Endodermal cell (in vitro differentiated cells): ENCODE measurements at regions not wholly inside any gene's neighbourhood (a gene's known extent, or its start where the extent isn't known, plus 50 kb on each side); places are given as distances from the start of the nearest gene placed in this dataset.
"Not testable (repeated sequence)": the region's sequence is repeated elsewhere in the genome, so short reads cannot be mapped to it uniquely, and the experiment has no call there.

Source experiments
- DNase-seq: peaks from one replicate; pipeline ENCODE4 v3.0.0-alpha.2; 2017
- H3K27ac ChIP-seq: 2 replicates; pipeline ENCODE4 v1.5.1; 2013; ENCODE audit warnings: mild to moderate bottlenecking, low read depth, low read length, moderate library complexity
- H3K27me3 ChIP-seq: 2 replicates; pipeline ENCODE4 v1.6.1; 2013; ENCODE audit warnings: mild to moderate bottlenecking, low read length, moderate library complexity; ENCODE audit not compliant: insufficient read depth, control insufficient read depth, poor library complexity, severe bottlenecking
- H3K36me3 ChIP-seq: 2 replicates; pipeline ENCODE4 v1.7.0; 2013; ENCODE audit warnings: mild to moderate bottlenecking, low read length, moderate library complexity; ENCODE audit not compliant: control insufficient read depth, insufficient read depth
- H3K4me1 ChIP-seq: one replicate; pipeline ENCODE4 v1.7.0; 2013; ENCODE audit warnings: low read length; ENCODE audit not compliant: control insufficient read depth, insufficient read depth
- H3K4me3 ChIP-seq: 2 replicates; pipeline ENCODE4 v1.5.1; 2013; ENCODE audit warnings: mild to moderate bottlenecking, low read length, moderate library complexity
- H3K9ac ChIP-seq: 2 replicates; pipeline ENCODE4 v1.6.1; 2013; ENCODE audit warnings: mild to moderate bottlenecking, low read length, moderate library complexity; ENCODE audit not compliant: poor library complexity, severe bottlenecking; ENCODE audit errors: extremely low read depth
- H3K9me3 ChIP-seq: 2 replicates; pipeline ENCODE4 v1.6.1; 2013; ENCODE audit warnings: mild to moderate bottlenecking, low read length, moderate library complexity; ENCODE audit not compliant: control insufficient read depth
- H3K27ac Mint-ChIP-seq: 2 replicates; pipeline ENCODE4 v1.8.0; 2020; ENCODE audit warnings: mixed read lengths
- H3K27me3 Mint-ChIP-seq: 2 replicates; pipeline ENCODE4 v1.8.0; 2021; ENCODE audit warnings: mild to moderate bottlenecking, mixed read lengths; ENCODE audit not compliant: insufficient read depth
- H3K36me3 Mint-ChIP-seq: 2 replicates; pipeline ENCODE4 v1.8.0; 2020; ENCODE audit warnings: low read depth, mixed read lengths
- H3K4me1 Mint-ChIP-seq: 2 replicates; pipeline ENCODE4 v1.8.0; 2020; ENCODE audit warnings: mixed read lengths
- H3K4me3 Mint-ChIP-seq: 2 replicates; pipeline ENCODE4 v1.8.0; 2020; ENCODE audit warnings: mild to moderate bottlenecking, moderate library complexity, mixed read lengths
- H3K9me3 Mint-ChIP-seq: 2 replicates; pipeline ENCODE4 v1.8.0; 2020; ENCODE audit warnings: mild to moderate bottlenecking, mixed read lengths
- CTCF ChIP-seq: fragments of 200-600 bp; sonication (generic); conservative IDR thresholded peaks from 2 replicates; pipeline ENCODE4 v1.5.0; 2021; ENCODE audit warnings: antibody characterized with exemption, mild to moderate bottlenecking
- WGBS, 2 experiments: methylation state at CpG; one replicate each; pipeline versions ENCODE4 v1.1.5 to v1.1.7; 2013; ENCODE audit warnings: missing lambda C conversion rate in 2 of 2, mixed read lengths in 1 of 2; ENCODE audit not compliant: insufficient coverage in 1 of 2, insufficient read length in 1 of 2; 5-methylcytosine and 5-hydroxymethylcytosine counted together

DNA sequence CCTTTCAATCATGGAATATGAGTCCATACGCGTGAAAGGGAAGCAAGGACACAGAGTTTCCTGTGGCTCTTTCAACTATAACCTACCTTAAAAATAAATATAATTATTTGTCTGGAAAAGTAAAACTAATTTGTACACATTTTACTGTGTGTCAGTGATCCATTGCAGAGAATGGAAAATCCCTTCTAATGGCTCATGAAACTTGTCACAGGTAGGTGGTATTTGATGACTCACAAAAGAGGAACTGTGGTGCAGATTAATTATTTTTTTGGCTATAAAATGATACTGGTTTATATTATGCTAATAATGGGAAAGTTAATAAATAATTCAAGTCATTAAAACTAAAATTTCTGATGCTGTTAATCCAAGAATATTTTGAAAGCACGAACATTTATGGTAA is 792.2 kb downstream of the METTL15 start:
- H3K9me3 Mint-ChIP-seq = no peaks in the 10 kb centered on the region
- no peaks in the 10 kb centered on the region for H3K27me3 Mint-ChIP-seq
- Histone ChIP-seq H3K4me1 (no peaks in the 10 kb centered on the region), H3K36me3 (no peaks in the 10 kb centered on the region), H3K9me3 (no peaks in the 10 kb centered on the region), H3K9ac (no peak overlapping the region), H3K27me3 (no peaks in the 10 kb centered on the region), H3K4me3 (no peak overlapping the region), H3K27ac (no peak overlapping the region)
- TF ChIP-seq CTCF = no peak
- no peak overlapping the region for H3K27ac Mint-ChIP-seq
- WGBS, 2 experiments = 29 to 83% methylated on average over 1 of the region's 3 CpGs
- H3K36me3 Mint-ChIP-seq = no peaks in the 10 kb centered on the region
- H3K4me3 Mint-ChIP-seq = no peak overlapping the region
- DNase-seq = no peak
- H3K4me1 Mint-ChIP-seq = no peaks in the 10 kb centered on the region

DNA sequence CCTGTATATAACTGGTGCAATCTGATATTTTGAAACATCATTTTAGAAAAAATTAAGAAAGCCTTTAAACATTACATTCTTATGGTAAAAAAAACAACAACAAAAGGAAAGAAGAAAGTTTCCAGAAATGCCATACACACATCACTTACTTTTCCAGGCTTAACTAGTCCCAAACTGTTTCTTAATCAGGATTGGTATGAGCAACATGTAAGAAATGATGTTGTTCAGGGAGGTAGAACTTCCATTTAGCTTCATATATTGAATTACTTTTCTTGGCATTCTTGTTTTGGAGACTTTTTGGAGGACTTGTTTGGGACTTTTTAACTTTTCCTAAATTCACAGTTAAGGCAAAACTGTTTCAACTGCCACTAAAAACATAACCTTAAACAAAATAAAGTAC is 791.5 kb downstream of the METTL15 start:
- Histone ChIP-seq H3K36me3 (no peaks in the 10 kb centered on the region), H3K9ac (no peak overlapping the region), H3K27ac (no peak overlapping the region), H3K9me3 (no peaks in the 10 kb centered on the region), H3K27me3 (no peaks in the 10 kb centered on the region), H3K4me1 (no peaks in the 10 kb centered on the region), H3K4me3 (no peak overlapping the region)
- Mint-ChIP-seq H3K4me1 (no peaks in the 10 kb centered on the region), H3K27ac (no peak overlapping the region), H3K27me3 (no peaks in the 10 kb centered on the region), H3K36me3 (no peaks in the 10 kb centered on the region), H3K9me3 (no peaks in the 10 kb centered on the region), H3K4me3 (no peak overlapping the region)
- TF ChIP-seq CTCF = no peak
- DNase-seq = no peak

- H3K27ac Mint-ChIP-seq, DNase-seq, H3K9ac ChIP-seq, H3K9me3 ChIP-seq, H3K27me3 Mint-ChIP-seq, H3K27ac ChIP-seq, H3K4me1 ChIP-seq, H3K27me3 ChIP-seq, H3K9me3 Mint-ChIP-seq, H3K36me3 ChIP-seq, H3K4me1 Mint-ChIP-seq, H3K36me3 Mint-ChIP-seq, H3K4me3 Mint-ChIP-seq, H3K4me3 ChIP-seq: not testable (repeated sequence)
- 94% methylated on average over 23 of the region's 26 CpGs; no CpG with 5 or more reads in 1 of the 2 experiments for WGBS, 2 experiments
Observed at GRCh38 chr11:28890601-28891040, 782.4 kb downstream of the METTL15 start.

GRCh38 chr11:28887681-28888080 is 779.5 kb downstream of the METTL15 start:
- no peaks in the 10 kb centered on the region for H3K4me1 Mint-ChIP-seq
- 94% methylated on average over 1 of the region's 1 CpG; no CpG with 5 or more reads in 1 of the 2 experiments for WGBS, 2 experiments
- H3K9ac ChIP-seq = no peak overlapping the region
- no peak overlapping the region for H3K4me3 Mint-ChIP-seq
- H3K36me3 Mint-ChIP-seq = no peaks in the 10 kb centered on the region
- no peak for TF ChIP-seq CTCF
- no peaks in the 10 kb centered on the region for H3K27me3 ChIP-seq
- DNase-seq = no peak
- H3K9me3 Mint-ChIP-seq = peaks cover 15% of the 10 kb centered on the region
- H3K27ac ChIP-seq = no peak overlapping the region
- no peaks in the 10 kb centered on the region for H3K4me1 ChIP-seq
- H3K36me3 ChIP-seq = no peaks in the 10 kb centered on the region
- no peak overlapping the region for H3K27ac Mint-ChIP-seq
- no peaks in the 10 kb centered on the region for H3K27me3 Mint-ChIP-seq
- H3K9me3 ChIP-seq = peaks cover 7% of the 10 kb centered on the region
- H3K4me3 ChIP-seq = no peak overlapping the region
